Fibroblast of lung (primary cell): ENCODE measurements at regions not wholly inside any gene's neighbourhood (a gene's known extent, or its start where the extent isn't known, plus 50 kb on each side); places are given as distances from the start of the nearest gene placed in this dataset.

ENCODE experiments used
- DNase-seq, 2 donors: peaks; one replicate each; pipeline versions ENCODE4 v3.0.0 to v3.0.0-alpha.2; 2010; ENCODE audit warnings: low read depth in 2 of 2
- H2AFZ ChIP-seq: 2 replicates; pipeline ENCODE4 v1.5.1; 2012; ENCODE audit warnings: low read length, control low read depth, inconsistent platforms
- H3K27ac ChIP-seq: 2 replicates; pipeline ENCODE4 v1.5.1; 2011; ENCODE audit warnings: low read length, control low read depth; ENCODE audit not compliant: insufficient read depth
- H3K27me3 ChIP-seq: 2 replicates; pipeline ENCODE4 v1.5.1; 2011; ENCODE audit warnings: mild to moderate bottlenecking, low read length; ENCODE audit not compliant: control insufficient read depth, insufficient read depth
- H3K36me3 ChIP-seq: 2 replicates; pipeline ENCODE4 v1.5.1; 2011; ENCODE audit warnings: low read length; ENCODE audit not compliant: control insufficient read depth, insufficient read depth
- H3K4me1 ChIP-seq: 2 replicates; pipeline ENCODE4 v1.5.1; 2011; ENCODE audit warnings: low read length; ENCODE audit not compliant: control insufficient read depth, insufficient read depth; ENCODE audit errors: extremely low read depth
- H3K4me2 ChIP-seq: 2 replicates; pipeline ENCODE4 v1.5.1; 2011; ENCODE audit warnings: low read length, control low read depth; ENCODE audit not compliant: insufficient read depth; ENCODE audit errors: extremely low read depth
- H3K4me3 ChIP-seq, 4 experiments: fragments of 200-600 bp in 1 of 4; sonication (generic) in 1 of 4; replicated peaks in 1 of 4; 2 replicates each; pipeline ENCODE4 v1.5.1; 2011 to 2016; ENCODE audit warnings: low read length in 4 of 4, low read depth in 3 of 4, mild to moderate bottlenecking in 3 of 4, control low read depth in 2 of 4, inconsistent platforms in 1 of 4, mixed read lengths in 1 of 4; ENCODE audit not compliant: insufficient read depth in 1 of 4; ENCODE audit errors: control extremely low read depth in 1 of 4
- H3K79me2 ChIP-seq: 2 replicates; pipeline ENCODE4 v1.5.1; 2012; ENCODE audit warnings: mild to moderate bottlenecking, low read length, inconsistent platforms; ENCODE audit not compliant: control insufficient read depth, insufficient read depth
- H3K9ac ChIP-seq: 2 replicates; pipeline ENCODE4 v1.5.1; 2011; ENCODE audit warnings: mild to moderate bottlenecking, low read length, control low read depth; ENCODE audit not compliant: insufficient read depth
- H3K9me3 ChIP-seq: 2 replicates; pipeline ENCODE4 v1.5.1; 2012; ENCODE audit warnings: low read depth, low read length; ENCODE audit not compliant: control insufficient read depth, insufficient read depth
- H4K20me1 ChIP-seq: 2 replicates; pipeline ENCODE4 v1.5.1; 2011; ENCODE audit warnings: low read length; ENCODE audit not compliant: control insufficient read depth, insufficient read depth; ENCODE audit errors: extremely low read depth
- EZH2 ChIP-seq: IDR thresholded peaks from 2 replicates; pipeline ENCODE4 v1.5.1; 2012; ENCODE audit warnings: low read length, control low read depth, mild to moderate bottlenecking; ENCODE audit errors: missing control alignments
- TF ChIP-seq, protein P1 (sequence below), 2 donors: IDR thresholded peaks in 1 of 2; conservative IDR thresholded peaks in 1 of 2; 1 replicate in 1 of 2; 2 replicates in 1 of 2; pipeline ENCODE4 v1.5.1; 2011 to 2012; ENCODE audit warnings: low read length in 2 of 2, control low read depth in 1 of 2, inconsistent platforms in 1 of 2, low read depth in 1 of 2, mild to moderate bottlenecking in 1 of 2

DNA sequence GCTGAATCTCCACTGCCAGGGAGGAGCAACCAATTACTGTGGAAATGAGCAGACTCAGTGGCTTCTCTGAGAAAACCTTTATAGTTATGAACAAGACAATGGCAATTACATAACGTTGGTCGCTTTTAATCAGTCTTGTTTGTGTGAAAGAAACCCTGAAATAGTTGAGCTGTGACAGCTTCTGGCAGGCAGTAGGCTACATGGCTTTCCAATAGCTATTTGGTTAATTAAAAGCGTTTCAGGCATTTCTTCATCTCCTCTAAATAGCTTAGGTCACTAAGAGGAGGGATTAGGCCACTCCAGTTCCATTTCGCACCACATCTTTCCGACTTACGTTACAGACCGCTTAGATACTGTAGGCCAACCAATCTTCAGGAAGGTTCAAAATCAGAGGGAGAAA is 794.4 kb upstream of the ID2 start:
- Histone ChIP-seq H3K9me3 (no peaks in the 10 kb centered on the region), H4K20me1 (no peaks in the 10 kb centered on the region), H3K27ac (no peak overlapping the region), H3K4me2 (no peak overlapping the region), H3K4me3 (no peak overlapping the region), H3K79me2 (no peaks in the 10 kb centered on the region), H2AFZ (no peak overlapping the region), H3K27me3 (no peaks in the 10 kb centered on the region), H3K4me1 (no peaks in the 10 kb centered on the region), H3K9ac (no peak overlapping the region), H3K36me3 (no peaks in the 10 kb centered on the region)
- TF ChIP-seq EZH2: no peak
- TF ChIP-seq, protein P1, sequence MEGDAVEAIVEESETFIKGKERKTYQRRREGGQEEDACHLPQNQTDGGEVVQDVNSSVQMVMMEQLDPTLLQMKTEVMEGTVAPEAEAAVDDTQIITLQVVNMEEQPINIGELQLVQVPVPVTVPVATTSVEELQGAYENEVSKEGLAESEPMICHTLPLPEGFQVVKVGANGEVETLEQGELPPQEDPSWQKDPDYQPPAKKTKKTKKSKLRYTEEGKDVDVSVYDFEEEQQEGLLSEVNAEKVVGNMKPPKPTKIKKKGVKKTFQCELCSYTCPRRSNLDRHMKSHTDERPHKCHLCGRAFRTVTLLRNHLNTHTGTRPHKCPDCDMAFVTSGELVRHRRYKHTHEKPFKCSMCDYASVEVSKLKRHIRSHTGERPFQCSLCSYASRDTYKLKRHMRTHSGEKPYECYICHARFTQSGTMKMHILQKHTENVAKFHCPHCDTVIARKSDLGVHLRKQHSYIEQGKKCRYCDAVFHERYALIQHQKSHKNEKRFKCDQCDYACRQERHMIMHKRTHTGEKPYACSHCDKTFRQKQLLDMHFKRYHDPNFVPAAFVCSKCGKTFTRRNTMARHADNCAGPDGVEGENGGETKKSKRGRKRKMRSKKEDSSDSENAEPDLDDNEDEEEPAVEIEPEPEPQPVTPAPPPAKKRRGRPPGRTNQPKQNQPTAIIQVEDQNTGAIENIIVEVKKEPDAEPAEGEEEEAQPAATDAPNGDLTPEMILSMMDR (conservative IDR thresholded peaks at IDR 0.05 in 1 of 2, IDR thresholded peaks at IDR 0.05 in 1 of 2; ENCODE audit: low read depth in 1 of 2, low read length in 2 of 2): no peak
- no peak for DNase-seq

DNA sequence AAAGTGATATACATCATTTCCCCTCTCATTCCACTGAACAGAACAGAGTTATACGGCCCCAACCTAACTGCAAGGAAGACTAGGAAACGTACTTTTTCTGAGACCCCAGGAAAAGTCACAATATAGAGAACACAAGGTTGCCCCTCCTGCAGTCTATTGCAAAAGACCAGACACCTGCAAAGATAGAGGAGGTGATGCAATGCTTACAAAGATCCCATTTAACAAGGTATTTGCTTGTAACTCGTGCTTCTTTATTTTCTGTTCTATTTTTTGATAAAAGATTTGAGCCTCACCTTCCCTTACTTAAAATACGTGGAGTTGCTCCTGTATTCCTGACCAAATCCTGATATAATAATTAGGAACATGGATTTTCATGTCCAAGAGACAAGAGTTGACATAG is 793.0 kb upstream of the ID2 start:
- H3K79me2 ChIP-seq: no peaks in the 10 kb centered on the region
- H3K27me3 ChIP-seq: no peaks in the 10 kb centered on the region
- H4K20me1 ChIP-seq: no peaks in the 10 kb centered on the region
- no peak overlapping the region for H3K4me2 ChIP-seq
- H3K4me3 ChIP-seq: no peak overlapping the region
- no peaks in the 10 kb centered on the region for H3K4me1 ChIP-seq
- TF ChIP-seq, protein P1 (conservative IDR thresholded peaks at IDR 0.05 in 1 of 2, IDR thresholded peaks at IDR 0.05 in 1 of 2; ENCODE audit: low read depth in 1 of 2, low read length in 2 of 2): no peak
- no peak for TF ChIP-seq EZH2
- no peaks in the 10 kb centered on the region for H3K36me3 ChIP-seq
- no peak for DNase-seq
- no peak overlapping the region for H2AFZ ChIP-seq
- no peaks in the 10 kb centered on the region for H3K9me3 ChIP-seq
- no peak overlapping the region for H3K9ac ChIP-seq
- H3K27ac ChIP-seq: no peak overlapping the region

DNA sequence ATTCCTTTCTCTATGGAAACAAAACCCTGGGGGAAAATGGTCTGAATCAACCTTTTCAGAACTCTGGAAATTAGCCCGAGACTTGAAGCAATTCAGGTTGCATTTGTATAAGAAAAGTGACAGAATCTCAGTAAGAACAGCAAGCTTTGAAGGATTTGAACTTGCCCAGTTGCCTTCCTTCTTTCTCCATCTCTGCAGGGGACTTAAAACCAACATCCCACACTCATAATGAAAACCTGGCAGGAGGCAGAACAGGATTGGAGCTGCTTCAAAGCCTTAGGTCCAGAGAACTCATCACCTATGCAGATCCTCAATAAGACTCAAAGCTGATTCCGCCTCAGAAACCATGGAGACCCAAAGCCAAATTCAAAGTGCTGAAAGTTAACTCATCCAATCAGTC is 790.5 kb upstream of the ID2 start:
- no peak for DNase-seq
- TF ChIP-seq, protein P1 (conservative IDR thresholded peaks at IDR 0.05 in 1 of 2, IDR thresholded peaks at IDR 0.05 in 1 of 2; ENCODE audit: low read depth in 1 of 2, low read length in 2 of 2): no peak
- H2AFZ ChIP-seq: no peak overlapping the region
- H3K27me3 ChIP-seq: no peaks in the 10 kb centered on the region
- no peaks in the 10 kb centered on the region for H3K79me2 ChIP-seq
- H3K9me3 ChIP-seq: no peaks in the 10 kb centered on the region
- no peak overlapping the region for H3K4me2 ChIP-seq
- no peak overlapping the region for H3K27ac ChIP-seq
- no peaks in the 10 kb centered on the region for H4K20me1 ChIP-seq
- H3K36me3 ChIP-seq: no peaks in the 10 kb centered on the region
- H3K9ac ChIP-seq: no peak overlapping the region
- H3K4me1 ChIP-seq: no peaks in the 10 kb centered on the region
- no peak overlapping the region for H3K4me3 ChIP-seq
